ENCODE measurements at regions not wholly inside any gene's neighbourhood (a gene's known extent, or its start where the extent isn't known, plus 50 kb on each side); places are given as distances from the start of the nearest gene placed in this dataset.

GRCh38 chr6:145559836-145560235 is 175.5 kb downstream of the EPM2A start:
- H3K9me3 Mint-ChIP-seq = no peaks in the 10 kb centered on the region
- H3K36me3 Mint-ChIP-seq (ENCODE audit: low read depth) = no peaks in the 10 kb centered on the region
- TF ChIP-seq, protein P1, sequence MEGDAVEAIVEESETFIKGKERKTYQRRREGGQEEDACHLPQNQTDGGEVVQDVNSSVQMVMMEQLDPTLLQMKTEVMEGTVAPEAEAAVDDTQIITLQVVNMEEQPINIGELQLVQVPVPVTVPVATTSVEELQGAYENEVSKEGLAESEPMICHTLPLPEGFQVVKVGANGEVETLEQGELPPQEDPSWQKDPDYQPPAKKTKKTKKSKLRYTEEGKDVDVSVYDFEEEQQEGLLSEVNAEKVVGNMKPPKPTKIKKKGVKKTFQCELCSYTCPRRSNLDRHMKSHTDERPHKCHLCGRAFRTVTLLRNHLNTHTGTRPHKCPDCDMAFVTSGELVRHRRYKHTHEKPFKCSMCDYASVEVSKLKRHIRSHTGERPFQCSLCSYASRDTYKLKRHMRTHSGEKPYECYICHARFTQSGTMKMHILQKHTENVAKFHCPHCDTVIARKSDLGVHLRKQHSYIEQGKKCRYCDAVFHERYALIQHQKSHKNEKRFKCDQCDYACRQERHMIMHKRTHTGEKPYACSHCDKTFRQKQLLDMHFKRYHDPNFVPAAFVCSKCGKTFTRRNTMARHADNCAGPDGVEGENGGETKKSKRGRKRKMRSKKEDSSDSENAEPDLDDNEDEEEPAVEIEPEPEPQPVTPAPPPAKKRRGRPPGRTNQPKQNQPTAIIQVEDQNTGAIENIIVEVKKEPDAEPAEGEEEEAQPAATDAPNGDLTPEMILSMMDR (IDR thresholded peaks at IDR 0.05) = no peak
- H3K4me1 Mint-ChIP-seq (ENCODE audit: low read depth) = no peaks in the 10 kb centered on the region
- no peak for DNase-seq
- H3K27ac Mint-ChIP-seq = no peak overlapping the region
- H3K4me3 Mint-ChIP-seq = no peak overlapping the region
- no peaks in the 10 kb centered on the region for H3K27me3 Mint-ChIP-seq (ENCODE audit: insufficient read depth)

DNA sequence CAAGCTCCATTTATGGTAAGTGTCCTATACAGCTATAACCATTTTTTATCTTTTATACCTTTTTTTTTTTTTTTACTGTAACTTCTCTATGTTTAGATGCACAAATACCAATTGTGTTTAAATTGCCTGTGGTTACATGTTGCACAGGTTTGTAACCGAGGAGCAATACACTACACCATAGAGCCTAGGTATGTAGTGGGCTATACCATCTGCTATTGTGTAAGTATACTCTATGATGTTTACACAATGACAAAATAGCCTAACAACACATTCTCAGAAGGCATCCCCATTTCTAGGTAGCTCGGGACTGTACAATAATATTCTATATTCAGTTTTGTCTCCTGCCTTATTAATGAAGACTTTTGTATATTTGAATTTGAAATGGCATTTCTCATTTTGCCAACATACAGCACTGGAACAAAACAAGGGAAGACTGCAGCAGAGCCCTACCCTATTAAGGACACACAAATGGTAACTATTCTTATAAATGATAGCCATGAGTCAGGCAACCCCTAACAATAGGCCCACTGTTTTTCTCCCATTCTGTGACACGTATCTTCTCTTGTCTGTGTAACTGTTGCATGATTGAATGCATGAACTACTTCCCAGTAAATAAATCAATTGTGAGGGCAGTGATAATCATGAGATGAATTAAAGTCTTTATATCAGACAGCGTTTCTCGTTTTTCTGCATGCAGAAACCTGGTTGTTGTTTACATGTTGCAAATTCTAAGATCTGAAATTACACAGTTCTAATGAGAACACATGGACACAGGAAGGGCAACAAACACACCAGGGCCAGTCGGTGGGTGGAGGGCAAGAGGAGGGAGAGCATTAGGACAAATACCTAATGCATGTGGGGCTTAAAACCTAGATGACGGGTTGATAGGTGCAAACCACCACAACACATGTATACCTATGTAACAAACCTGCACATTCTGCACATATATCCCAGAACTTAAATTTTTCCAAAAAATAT is 173.9 kb downstream of the EPM2A start:
- no peak for DNase-seq

GRCh38 chr6:145562771-145563615 is 172.3 kb downstream of the EPM2A start:
- Mint-ChIP-seq H3K27me3 (ENCODE audit: insufficient read depth) (no peaks in the 10 kb centered on the region; the same call in 1 of the 2 replicates), H3K27ac (no peak overlapping the region), H3K36me3 (ENCODE audit: low read depth) (no peaks in the 10 kb centered on the region), H3K4me3 (no peak overlapping the region), H3K4me1 (ENCODE audit: low read depth) (no peaks in the 10 kb centered on the region), H3K9me3 (no peaks in the 10 kb centered on the region)
- TF ChIP-seq, protein P1 (IDR thresholded peaks at IDR 0.05) = no peak
- DNase-seq = no peak

More for the DNA sequence above, 173.9 kb downstream of the EPM2A start:
- Mint-ChIP-seq H3K9me3 (no peaks in the 10 kb centered on the region), H3K4me3 (no peak overlapping the region), H3K27ac (no peak overlapping the region), H3K27me3 (ENCODE audit: insufficient read depth) (no peaks in the 10 kb centered on the region), H3K4me1 (ENCODE audit: low read depth) (no peaks in the 10 kb centered on the region), H3K36me3 (ENCODE audit: low read depth) (no peaks in the 10 kb centered on the region)
- TF ChIP-seq, protein P1 (IDR thresholded peaks at IDR 0.05) = no peak

DNA sequence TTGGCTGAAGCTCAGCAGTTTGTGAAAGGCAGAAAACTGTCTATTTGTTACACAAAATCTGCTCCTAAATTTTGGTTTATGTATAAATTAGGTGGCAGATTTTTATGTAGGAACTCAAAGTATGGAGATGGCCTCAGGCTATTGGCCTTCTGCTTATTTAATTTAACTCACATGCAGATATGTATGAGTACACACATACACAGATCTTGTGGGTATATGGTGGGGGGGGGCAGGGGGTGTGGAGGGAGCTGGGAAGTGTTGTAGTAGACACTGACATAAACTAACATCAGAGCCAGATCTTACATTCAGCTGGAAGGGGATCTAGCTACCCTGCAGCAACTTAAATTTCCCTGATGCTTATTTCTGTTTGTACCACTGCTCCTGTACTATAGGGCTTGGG is 170.8 kb downstream of the EPM2A start:
- Mint-ChIP-seq H3K4me1 (ENCODE audit: low read depth) (peaks cover 5% of the 10 kb centered on the region; the same call in 1 of the 2 replicates), H3K27me3 (ENCODE audit: insufficient read depth) (no peaks in the 10 kb centered on the region; the same call in 1 of the 2 replicates), H3K36me3 (ENCODE audit: low read depth) (no peaks in the 10 kb centered on the region), H3K27ac (no peak overlapping the region), H3K9me3 (no peaks in the 10 kb centered on the region), H3K4me3 (no peak overlapping the region)
- TF ChIP-seq, protein P1 (IDR thresholded peaks at IDR 0.05) = no peak
- DNase-seq = no peak

GRCh38 chr6:145567684-145568252 is 167.6 kb downstream of the EPM2A start:
- Mint-ChIP-seq H3K4me3 (no peak overlapping the region), H3K4me1 (ENCODE audit: low read depth) (peaks cover 5% of the 10 kb centered on the region; the same call in 1 of the 2 replicates), H3K27ac (no peak overlapping the region), H3K9me3 (no peaks in the 10 kb centered on the region), H3K36me3 (ENCODE audit: low read depth) (no peaks in the 10 kb centered on the region), H3K27me3 (ENCODE audit: insufficient read depth) (no peaks in the 10 kb centered on the region; the same call in 1 of the 2 replicates)
- DNase-seq = no peak
- TF ChIP-seq, protein P1 (IDR thresholded peaks at IDR 0.05) = no peak

Measured in HFFc6 (cell line).